ENCODE measurements at regions not wholly inside any gene's neighbourhood (a gene's known extent, or its start where the extent isn't known, plus 50 kb on each side); places are given as distances from the start of the nearest gene placed in this dataset.

- dilution Hi-C loops (cut with MboI; ENCODE audit: extremely low pct_ligation_motif_present, low sequenced_read_pairs) = no loop called here
- Histone ChIP-seq H3K9ac (replicated peaks; ENCODE audit: extremely low read depth, insufficient read depth, low read length) (no peak overlapping the region), H3K27me3 (ENCODE audit: control insufficient read depth in 2 of 2, insufficient read depth in 2 of 2, low read length in 2 of 2) (peaks cover 0 to 2% of the 10 kb centered on the region in 2 experiments), H4K20me1 (replicated peaks; ENCODE audit: control insufficient read depth, extremely low read depth, insufficient read depth, low read length) (no peaks in the 10 kb centered on the region), H3K9me3 (replicated peaks; ENCODE audit: control insufficient read depth, insufficient read depth, low read length) (no peaks in the 10 kb centered on the region), H3K27ac (ENCODE audit: insufficient read depth, low read depth, low read length) (no peak overlapping the region), H3K4me3 (replicated peaks in 1 of 3; ENCODE audit: insufficient read depth in 1 of 3, low read depth in 1 of 3, low read length in 3 of 3) (no peak overlapping the region), H3K9me1 (replicated peaks; ENCODE audit: control insufficient read depth, extremely low read depth, insufficient read depth, low read length) (no peaks in the 10 kb centered on the region), H3K4me2 (ENCODE audit: insufficient read depth, low read length) (no peak overlapping the region), H3K36me3 (ENCODE audit: control insufficient read depth in 2 of 2, extremely low read depth in 1 of 2, insufficient read depth in 2 of 2, low read length in 2 of 2) (no peaks in the 10 kb centered on the region), H3K79me2 (ENCODE audit: control insufficient read depth, insufficient read depth, low read length) (no peaks in the 10 kb centered on the region), H2AFZ (ENCODE audit: low read depth, low read length) (no peak overlapping the region), H3K4me1 (ENCODE audit: control insufficient read depth, extremely low read depth, insufficient read depth, low read length) (no peaks in the 10 kb centered on the region)
- DNase-seq (ENCODE audit: low read depth, low spot score) (no peak), FAIRE-seq (no peak)
- BruUV-seq (replicated peaks) = no TSS peak
- TF ChIP-seq FOS (IDR thresholded peaks at IDR 0.05; ENCODE audit: borderline replicate concordance, insufficient read depth, low read length) (no peak), GATA2 (IDR thresholded peaks at IDR 0.05; ENCODE audit: insufficient read depth, insufficient read length, low read depth, low read length) (no peak), MYC (IDR thresholded peaks at IDR 0.05; ENCODE audit: low read depth, low read length) (no peak)
- CTCF ChIA-PET = no interaction called here
- intact Hi-C loops (cut with micrococcal nuclease) = no loop called here
- POLR2A ChIA-PET = no interaction called here
Observed at GRCh38 chr1:90175490-90176167, 180.7 kb downstream of the ZNF326 start.

DNA sequence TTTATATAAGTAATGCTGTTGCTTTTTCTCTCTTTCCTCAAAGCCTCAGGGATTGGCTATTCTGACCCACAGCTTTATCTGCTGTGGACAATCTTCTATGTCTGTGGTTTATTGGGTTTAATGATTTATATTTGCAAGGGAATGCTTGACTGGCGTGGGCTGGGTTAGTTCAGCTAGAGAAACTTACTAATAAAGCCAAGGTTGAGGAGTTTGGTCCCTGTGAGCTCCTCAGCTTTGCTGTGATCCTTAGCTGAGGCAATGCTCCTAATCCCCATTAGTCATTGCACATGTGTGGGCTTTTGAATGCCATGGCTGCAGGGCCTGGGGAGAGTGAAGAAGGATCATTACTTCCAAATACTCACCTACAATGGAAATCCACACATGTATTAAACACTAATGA, 179.3 kb downstream of the ZNF326 start:
- Histone ChIP-seq H3K27me3 (ENCODE audit: control insufficient read depth in 2 of 2, insufficient read depth in 2 of 2, low read length in 2 of 2) (peaks cover 0 to 2% of the 10 kb centered on the region in 2 experiments), H3K4me3 (replicated peaks in 1 of 3; ENCODE audit: insufficient read depth in 1 of 3, low read depth in 1 of 3, low read length in 3 of 3) (no peak overlapping the region), H3K9ac (replicated peaks; ENCODE audit: extremely low read depth, insufficient read depth, low read length) (no peak overlapping the region), H3K79me2 (ENCODE audit: control insufficient read depth, insufficient read depth, low read length) (no peaks in the 10 kb centered on the region), H3K36me3 (ENCODE audit: control insufficient read depth in 2 of 2, extremely low read depth in 1 of 2, insufficient read depth in 2 of 2, low read length in 2 of 2) (no peaks in the 10 kb centered on the region), H3K4me1 (ENCODE audit: control insufficient read depth, extremely low read depth, insufficient read depth, low read length) (no peaks in the 10 kb centered on the region), H4K20me1 (replicated peaks; ENCODE audit: control insufficient read depth, extremely low read depth, insufficient read depth, low read length) (no peaks in the 10 kb centered on the region), H2AFZ (ENCODE audit: low read depth, low read length) (no peak overlapping the region), H3K4me2 (ENCODE audit: insufficient read depth, low read length) (no peak overlapping the region), H3K27ac (ENCODE audit: insufficient read depth, low read depth, low read length) (no peak overlapping the region), H3K9me3 (replicated peaks; ENCODE audit: control insufficient read depth, insufficient read depth, low read length) (no peaks in the 10 kb centered on the region), H3K9me1 (replicated peaks; ENCODE audit: control insufficient read depth, extremely low read depth, insufficient read depth, low read length) (no peaks in the 10 kb centered on the region)
- DNase-seq (ENCODE audit: low read depth, low spot score) (no peak), FAIRE-seq (no peak)
- dilution Hi-C loops (cut with MboI; ENCODE audit: extremely low pct_ligation_motif_present, low sequenced_read_pairs) = no loop called here
- intact Hi-C loops (cut with micrococcal nuclease) = no loop called here
- ChIA-PET POLR2A (no interaction called here), CTCF (no interaction called here)
- BruUV-seq (replicated peaks) = no TSS peak
- TF ChIP-seq MAX (IDR thresholded peaks at IDR 0.05; ENCODE audit: insufficient read depth, insufficient read length) = no peak
- TF ChIP-seq POLR2AphosphoS5 (IDR thresholded peaks at IDR 0.05; ENCODE audit: insufficient read depth, low read depth, low read length) = no peak
- no peak for TF ChIP-seq JUN (IDR thresholded peaks at IDR 0.05; ENCODE audit: borderline replicate concordance, insufficient read depth, insufficient read length, low read depth)
- TF ChIP-seq GATA2 (IDR thresholded peaks at IDR 0.05; ENCODE audit: insufficient read depth, insufficient read length, low read depth, low read length) = no peak
- no peak for TF ChIP-seq MYC (IDR thresholded peaks at IDR 0.05; ENCODE audit: low read depth, low read length)
- TF ChIP-seq POLR2A (IDR thresholded peaks at IDR 0.05; ENCODE audit: low read depth, low read length) = no peak
- TF ChIP-seq EZH2 (IDR thresholded peaks at IDR 0.05; ENCODE audit: borderline replicate concordance, low read depth, low read length, severe bottlenecking) = no peak
- no peak for TF ChIP-seq CTCF (IDR thresholded peaks at IDR 0.05; ENCODE audit: extremely low read depth in 1 of 2, insufficient read depth in 1 of 2, low read depth in 1 of 2, low read length in 2 of 2)
- no peak for TF ChIP-seq FOS (IDR thresholded peaks at IDR 0.05; ENCODE audit: borderline replicate concordance, insufficient read depth, low read length)

Measured in endothelial cell of umbilical vein (primary cell).